ENCODE measurements at regions not wholly inside any gene's neighbourhood (a gene's known extent, or its start where the extent isn't known, plus 50 kb on each side); places are given as distances from the start of the nearest gene placed in this dataset.

DNA sequence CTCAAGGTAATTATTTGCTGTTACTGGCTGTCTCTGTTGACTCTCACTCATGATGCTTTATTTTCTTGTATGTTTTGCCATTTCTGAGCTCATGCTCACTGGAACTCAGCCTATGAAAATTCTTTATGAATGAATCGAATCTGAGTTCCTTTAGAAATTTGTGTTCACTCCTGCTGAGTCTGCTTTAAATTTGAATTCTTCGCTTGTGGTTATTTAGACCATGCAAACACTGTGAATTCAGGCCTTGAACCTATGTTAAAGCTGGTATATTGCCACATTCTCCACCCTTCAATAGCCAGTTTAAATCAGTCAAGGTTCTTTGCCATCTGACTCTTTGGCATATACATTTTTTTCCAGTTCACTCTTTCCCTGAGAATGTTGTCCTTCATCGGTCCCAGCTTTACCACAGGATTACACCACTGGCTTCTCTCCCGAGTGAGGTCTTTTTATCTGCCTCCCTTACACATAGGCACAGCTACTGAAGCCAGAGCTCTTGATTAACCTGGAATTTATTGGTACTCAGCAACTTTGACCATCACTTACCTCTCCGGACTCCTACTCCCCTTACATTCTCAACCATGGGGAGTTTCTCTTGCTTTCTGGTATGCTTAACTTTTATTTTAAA is 400.6 kb downstream of the VPS13C start:
- Histone ChIP-seq H3K9ac (ENCODE audit: low read length) (no peak overlapping the region), H2AFZ (ENCODE audit: low read length) (no peak overlapping the region), H3F3A (ENCODE audit: insufficient read depth, low read length) (no peaks in the 10 kb centered on the region), H3K4me3 (ENCODE audit: low read depth, low read length, poor library complexity, severe bottlenecking) (no peak overlapping the region), H4K20me1 (ENCODE audit: insufficient read depth, low read length) (no peaks in the 10 kb centered on the region), H3K4me2 (ENCODE audit: low read length) (no peak overlapping the region), H3K27ac (ENCODE audit: low read depth, low read length, poor library complexity, severe bottlenecking) (no peak overlapping the region), H3K4me1 (ENCODE audit: insufficient read depth, low read length, severe bottlenecking) (no peaks in the 10 kb centered on the region), H3K9me3 (ENCODE audit: low read length) (0 out of 2 replicates have a peak, but pooled peaks cover 3% of the 10 kb centered on the region), H3K27me3 (ENCODE audit: insufficient read depth, low read length) (no peaks in the 10 kb centered on the region), H3K9me2 (ENCODE audit: low read depth, low read length) (no peaks in the 10 kb centered on the region), H3K36me3 (ENCODE audit: insufficient read depth, low read length) (no peaks in the 10 kb centered on the region), H3K79me2 (ENCODE audit: insufficient read depth, low read length) (no peaks in the 10 kb centered on the region)
- TF ChIP-seq CTCF (IDR thresholded peaks at IDR 0.05; ENCODE audit: low read length) (no peak), EZH2 (IDR thresholded peaks at IDR 0.05; ENCODE audit: borderline replicate concordance, low read length) (no peak)

GRCh38 chr15:61657461-61657860 is 402.8 kb downstream of the VPS13C start:
- TF ChIP-seq EZH2 (IDR thresholded peaks at IDR 0.05; ENCODE audit: borderline replicate concordance, low read length) (no peak), CTCF (IDR thresholded peaks at IDR 0.05; ENCODE audit: low read length) (no peak)

DNA sequence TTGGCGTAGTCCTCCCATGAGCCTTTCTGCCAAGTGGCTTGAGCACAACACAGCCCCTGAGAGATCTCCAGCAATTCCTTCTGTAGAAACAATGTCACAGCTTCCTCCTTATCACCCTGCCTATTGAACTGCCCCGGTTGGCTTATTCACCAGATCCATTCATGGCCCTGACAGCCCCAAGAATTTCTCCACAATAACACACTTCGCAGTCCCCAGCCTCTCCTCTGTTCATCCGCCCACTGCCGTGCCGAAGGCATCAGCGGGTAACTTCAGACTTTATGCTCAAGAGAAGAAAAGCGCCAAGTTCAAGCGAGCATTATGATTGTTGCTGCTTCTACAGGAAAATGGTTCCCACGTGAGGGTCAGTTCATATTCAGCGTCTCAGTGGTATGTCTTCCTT is 403.9 kb downstream of the VPS13C start:
- Histone ChIP-seq H3K27ac (ENCODE audit: low read depth, low read length, poor library complexity, severe bottlenecking) (no peak overlapping the region), H3K36me3 (ENCODE audit: insufficient read depth, low read length) (no peaks in the 10 kb centered on the region), H2AFZ (ENCODE audit: low read length) (no peak overlapping the region), H3K9me2 (ENCODE audit: low read depth, low read length) (no peaks in the 10 kb centered on the region), H3K4me2 (ENCODE audit: low read length) (no peak overlapping the region), H3F3A (ENCODE audit: insufficient read depth, low read length) (no peaks in the 10 kb centered on the region), H3K4me3 (ENCODE audit: low read depth, low read length, poor library complexity, severe bottlenecking) (no peak overlapping the region), H3K9ac (ENCODE audit: low read length) (no peak overlapping the region), H3K4me1 (ENCODE audit: insufficient read depth, low read length, severe bottlenecking) (no peaks in the 10 kb centered on the region), H3K9me3 (ENCODE audit: low read length) (0 out of 2 replicates have a peak, but pooled peaks cover 3% of the 10 kb centered on the region), H4K20me1 (ENCODE audit: insufficient read depth, low read length) (no peaks in the 10 kb centered on the region), H3K79me2 (ENCODE audit: insufficient read depth, low read length) (no peaks in the 10 kb centered on the region), H3K27me3 (ENCODE audit: insufficient read depth, low read length) (no peaks in the 10 kb centered on the region; the same call in 1 of the 2 replicates)
- no peak for TF ChIP-seq EZH2 (IDR thresholded peaks at IDR 0.05; ENCODE audit: borderline replicate concordance, low read length)
- no peak for TF ChIP-seq CTCF (IDR thresholded peaks at IDR 0.05; ENCODE audit: low read length)

More at GRCh38 chr15:61657461-61657860, 402.8 kb downstream of the VPS13C start:
- H3K9me2 ChIP-seq (ENCODE audit: low read depth, low read length): no peaks in the 10 kb centered on the region
- no peak overlapping the region for H3K4me2 ChIP-seq (ENCODE audit: low read length)
- no peak overlapping the region for H3K9ac ChIP-seq (ENCODE audit: low read length)
- H3K4me3 ChIP-seq (ENCODE audit: low read depth, low read length, poor library complexity, severe bottlenecking): no peak overlapping the region
- H3K27ac ChIP-seq (ENCODE audit: low read depth, low read length, poor library complexity, severe bottlenecking): no peak overlapping the region
- H3K9me3 ChIP-seq (ENCODE audit: low read length): 0 out of 2 replicates have a peak, but pooled peaks cover 3% of the 10 kb centered on the region
- H4K20me1 ChIP-seq (ENCODE audit: insufficient read depth, low read length): no peaks in the 10 kb centered on the region
- no peaks in the 10 kb centered on the region; the same call in 1 of the 2 replicates for H3K27me3 ChIP-seq (ENCODE audit: insufficient read depth, low read length)
- H2AFZ ChIP-seq (ENCODE audit: low read length): no peak overlapping the region
- no peaks in the 10 kb centered on the region for H3K4me1 ChIP-seq (ENCODE audit: insufficient read depth, low read length, severe bottlenecking)
- no peaks in the 10 kb centered on the region for H3K79me2 ChIP-seq (ENCODE audit: insufficient read depth, low read length)
- no peaks in the 10 kb centered on the region for H3K36me3 ChIP-seq (ENCODE audit: insufficient read depth, low read length)
- H3F3A ChIP-seq (ENCODE audit: insufficient read depth, low read length): no peaks in the 10 kb centered on the region
